ENCODE measurements at regions not wholly inside any gene's neighbourhood (a gene's known extent, or its start where the extent isn't known, plus 50 kb on each side); places are given as distances from the start of the nearest gene placed in this dataset.
A peak's percentile ranks its signal among the peaks of the same experiment; 100 is the strongest.
"Not testable (repeated sequence)": the region's sequence is repeated elsewhere in the genome, so short reads cannot be mapped to it uniquely, and the experiment has no call there.

DNA sequence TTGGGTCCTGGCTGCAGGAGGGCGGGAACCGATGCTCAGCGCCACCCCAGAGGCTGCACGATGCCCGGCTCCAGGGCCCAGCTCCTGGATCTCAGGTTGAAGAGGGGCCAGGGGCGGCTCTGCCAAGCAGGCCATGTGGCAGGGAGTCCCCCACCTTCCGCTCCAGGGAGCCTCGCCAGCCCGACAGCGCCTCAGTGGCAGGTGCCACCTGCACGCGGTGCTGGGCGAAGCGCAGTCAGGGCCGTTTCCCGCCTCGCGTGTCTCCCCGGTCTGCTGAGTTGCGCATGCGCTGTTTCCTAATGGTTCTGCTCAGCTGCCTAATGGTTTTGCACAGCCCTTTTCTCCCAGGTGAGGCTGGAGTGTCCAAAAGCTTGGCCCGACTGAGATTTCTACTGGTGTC, 264.0 kb upstream of the OR11H1 start:
- 80% methylated on average over 14 of the region's 22 CpGs; no CpG with 5 or more reads in 1 of the 2 donors for WGBS, 2 donors
- H3K9me3 ChIP-seq (ENCODE audit: control insufficient read depth, low read length); H3K36me3 ChIP-seq (ENCODE audit: control insufficient read depth in 1 of 2, insufficient read depth in 2 of 2, low read length in 1 of 2); H3K4me3 ChIP-seq (ENCODE audit: low read length in 2 of 2); intact Hi-C loops (cut with DNase I); H3K4me1 ChIP-seq (ENCODE audit: control insufficient read depth in 1 of 2, insufficient read depth in 2 of 2, low read length in 2 of 2); ATAC-seq (ENCODE audit: low FRiP score); H3K27ac ChIP-seq (ENCODE audit: low read depth in 1 of 2, low read length in 2 of 2); H3K27me3 ChIP-seq (ENCODE audit: control insufficient read depth in 1 of 2, insufficient read depth in 2 of 2, low read length in 1 of 2): not testable (repeated sequence)
- peak in 1 of 2 donors; percentile 17 for DNase-seq

Measured in aorta (tissue), 5 donors.